HG02763 (cell line): ENCODE measurements at regions not wholly inside any gene's neighbourhood (a gene's known extent, or its start where the extent isn't known, plus 50 kb on each side); places are given as distances from the start of the nearest gene placed in this dataset.
"Not testable (repeated sequence)": the region's sequence is repeated elsewhere in the genome, so short reads cannot be mapped to it uniquely, and the experiment has no call there.

Experiments
- ATAC-seq: cut with Tn5 transposase; IDR thresholded peaks from one replicate; pipeline ENCODE4 v1.9.1; 2021; ENCODE audit warnings: mild to moderate bottlenecking, moderate library complexity; ENCODE audit not compliant: unreplicated experiment

DNA sequence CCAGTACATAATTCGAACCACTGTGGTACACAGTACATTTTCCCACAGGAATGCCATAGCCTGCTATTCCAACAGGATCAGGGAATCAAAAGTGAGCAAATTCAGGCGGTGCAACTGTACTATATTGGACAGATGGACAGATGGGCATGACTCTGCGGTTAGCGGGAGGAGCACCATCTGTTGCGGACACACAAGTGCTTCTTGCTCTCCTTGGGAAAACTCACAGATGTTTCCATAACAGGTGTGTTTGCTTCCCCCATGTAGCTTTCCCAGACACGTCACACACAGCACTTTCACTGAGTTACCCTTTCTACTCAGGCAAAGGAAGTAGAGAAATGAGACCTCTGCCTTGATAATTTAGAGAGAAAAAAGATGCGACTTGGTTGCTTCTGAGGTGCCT, 325.1 kb upstream of the THBS1 start:
- ATAC-seq = no peak

DNA sequence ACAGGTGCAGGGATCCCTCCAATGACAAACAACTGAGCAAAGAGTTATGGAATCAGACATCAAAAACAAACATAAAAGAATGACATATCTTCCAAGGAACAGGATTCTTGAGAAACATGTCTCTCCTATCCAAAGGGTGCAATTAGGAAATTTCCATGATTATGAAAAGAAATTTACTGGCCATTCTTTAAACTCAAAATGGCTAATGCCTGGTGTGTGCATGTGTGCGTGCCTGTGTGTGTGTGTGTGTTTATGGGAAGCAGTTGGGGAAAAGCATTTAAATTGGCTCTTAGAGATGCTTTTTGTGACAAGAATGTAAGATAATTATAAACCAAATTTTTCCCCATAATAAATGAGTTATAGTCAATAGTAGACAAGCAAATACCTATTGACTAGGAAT, 320.5 kb upstream of the THBS1 start:
- no peak for ATAC-seq

DNA sequence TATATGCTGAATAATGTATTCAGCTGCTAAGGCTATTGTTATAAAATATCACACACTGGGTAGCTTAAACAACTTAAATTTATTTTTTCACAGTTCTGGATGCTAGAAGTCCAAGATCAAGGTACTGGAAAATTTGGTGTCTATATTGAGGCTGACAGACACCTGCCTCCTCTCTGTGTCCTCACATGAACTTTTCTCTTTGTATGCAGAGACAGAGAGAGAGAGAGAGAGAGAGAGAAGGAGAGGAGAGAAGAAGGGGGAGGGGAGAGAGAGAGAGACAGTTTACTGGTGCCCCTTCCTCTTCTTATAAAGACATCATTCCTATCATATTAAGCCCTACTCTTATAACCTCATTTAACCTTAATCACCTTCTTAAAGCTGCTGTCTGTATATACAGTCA, 320.1 kb upstream of the THBS1 start:
- ATAC-seq = no peak

DNA sequence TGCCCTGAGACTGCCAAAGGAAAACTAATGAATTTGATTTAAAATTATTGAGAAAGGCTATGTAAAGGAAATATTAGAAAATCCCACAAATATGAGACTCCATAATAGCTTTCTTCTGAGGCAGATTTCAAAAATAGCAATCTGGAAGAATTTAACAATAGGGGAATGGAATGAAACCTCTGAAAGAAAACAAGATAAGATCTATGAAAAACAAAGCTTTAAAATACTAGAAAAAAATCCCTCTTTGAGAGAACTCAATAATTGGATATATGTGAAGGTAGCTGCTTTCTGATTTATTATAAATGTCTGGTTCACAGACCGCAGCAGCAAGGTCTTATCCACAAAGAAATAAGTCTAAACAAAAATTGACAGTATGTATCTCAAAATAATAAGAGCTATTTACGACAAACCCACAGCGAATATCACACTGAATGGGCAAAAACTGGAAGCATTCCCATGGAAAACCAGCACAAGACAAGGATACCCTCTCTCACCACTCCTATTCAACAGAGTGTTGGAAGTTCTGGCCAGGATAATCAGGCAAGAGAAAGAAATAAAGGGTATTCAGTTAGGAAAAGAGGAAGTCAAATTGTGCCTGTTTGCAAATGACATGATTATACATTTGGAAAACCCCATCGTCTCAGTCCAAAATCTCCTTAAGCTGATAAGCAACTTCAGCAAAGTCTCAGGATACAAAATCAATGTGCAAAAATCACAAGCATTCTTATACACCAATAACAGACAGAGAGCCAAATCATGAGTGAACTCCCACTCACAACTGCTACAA, 319.3 kb upstream of the THBS1 start:
- not testable (repeated sequence) for ATAC-seq

DNA sequence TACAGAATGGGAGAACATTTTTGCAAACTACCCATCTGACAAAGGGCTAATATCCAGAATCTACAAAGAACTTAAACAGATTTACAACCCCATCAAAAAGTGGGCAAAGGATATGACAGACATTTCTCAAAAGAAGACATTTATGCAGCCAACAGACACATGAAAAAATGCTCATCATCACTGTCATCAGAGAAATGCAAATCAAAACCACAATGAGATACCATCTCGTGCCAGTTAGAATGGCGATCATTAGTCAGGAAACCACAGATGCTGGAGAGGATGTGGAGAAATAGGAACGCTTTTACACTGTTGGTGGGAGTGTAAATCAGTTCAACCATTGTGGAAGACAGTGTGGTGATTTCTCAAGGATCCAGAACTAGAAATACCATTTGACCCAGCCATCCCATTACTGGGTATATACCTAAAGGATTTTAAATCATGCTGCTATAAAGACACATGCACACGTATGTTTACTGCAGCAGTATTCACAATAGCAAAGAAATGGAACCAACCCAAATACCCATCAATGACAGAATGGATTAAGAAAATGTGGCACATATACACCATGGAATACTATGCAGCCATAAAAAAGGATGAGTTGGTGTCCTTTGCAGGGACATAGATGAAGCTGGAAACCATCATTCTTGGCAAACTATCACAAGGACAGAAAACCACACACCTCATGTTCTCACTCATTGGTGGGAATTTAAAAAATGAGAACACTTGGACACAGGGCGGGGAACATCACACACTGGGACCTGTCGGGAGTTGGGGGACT, 317.7 kb upstream of the THBS1 start:
- not testable (repeated sequence) for ATAC-seq

DNA sequence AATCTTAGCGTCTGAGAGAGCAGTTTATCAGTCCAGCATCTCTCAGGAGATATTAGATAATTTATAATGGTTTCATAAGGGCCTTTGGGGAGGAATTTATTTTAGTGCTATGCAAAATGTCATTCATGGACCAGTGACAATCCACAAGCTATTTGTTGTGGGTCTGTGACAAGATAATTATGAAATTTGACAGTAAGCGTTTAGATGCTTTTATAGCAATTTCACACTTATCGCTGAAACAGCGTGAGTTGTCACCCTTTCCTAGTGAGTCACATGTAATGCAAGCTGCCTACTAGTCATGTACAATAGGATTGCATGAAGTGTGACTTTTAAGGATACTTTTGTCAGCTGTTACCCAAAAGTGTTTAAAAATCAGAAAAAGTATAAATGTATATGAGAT, 315.6 kb upstream of the THBS1 start:
- no peak for ATAC-seq

DNA sequence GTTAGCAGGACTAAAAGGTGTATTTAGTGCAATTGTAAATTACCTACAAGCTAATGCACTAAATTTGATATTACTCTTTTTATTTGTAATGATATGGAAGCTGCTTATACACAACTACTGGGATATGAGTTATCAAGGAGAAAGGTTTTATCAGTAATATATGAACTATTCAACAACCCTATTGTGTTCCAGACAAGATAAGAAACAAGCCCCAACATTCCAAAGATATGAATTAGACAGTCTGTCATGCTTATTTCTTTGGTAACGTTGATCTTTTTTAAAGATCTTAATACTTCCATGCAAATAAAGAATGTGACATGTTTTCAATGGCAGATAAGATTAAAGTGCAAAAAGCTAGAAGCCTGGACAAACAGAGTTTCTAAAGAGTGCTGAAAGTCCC, 314.0 kb upstream of the THBS1 start:
- no peak for ATAC-seq

DNA sequence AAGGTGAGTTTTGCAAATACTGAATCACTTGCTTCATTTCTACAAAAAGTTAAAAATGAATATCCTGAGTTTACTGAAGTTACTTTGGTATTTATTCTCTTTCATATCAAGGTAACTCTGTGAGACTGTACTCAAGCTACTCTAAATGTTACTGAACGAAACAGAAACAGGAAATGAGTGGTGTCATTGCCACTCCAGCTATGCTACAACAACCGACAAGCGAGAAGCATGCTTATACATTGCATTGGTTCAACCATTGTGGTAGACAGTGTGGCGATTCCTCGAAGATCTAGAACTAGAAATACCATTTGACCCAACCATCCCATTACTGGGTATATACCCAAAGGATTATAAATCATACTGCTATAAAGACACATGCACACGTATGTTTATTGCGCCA, 313.2 kb upstream of the THBS1 start:
- ATAC-seq = no peak

DNA sequence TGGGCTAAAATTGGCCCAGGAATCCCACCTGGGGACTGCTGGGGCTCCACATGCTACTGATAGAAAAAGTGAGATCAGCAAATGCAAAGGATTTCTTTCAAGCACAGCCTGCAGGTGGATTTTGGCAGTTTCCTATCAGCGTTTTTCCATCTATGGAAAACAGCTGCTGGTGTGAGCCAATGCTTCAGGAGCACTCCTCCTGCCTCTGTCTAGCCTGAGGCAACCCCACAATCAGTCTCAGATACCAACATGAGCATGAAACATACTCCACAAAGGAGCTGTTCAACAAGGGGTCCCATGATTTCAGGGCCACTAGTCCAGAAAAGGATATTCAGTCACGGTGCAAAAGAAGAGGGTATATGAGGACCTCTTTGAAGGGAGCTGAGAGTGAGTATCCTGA, 311.5 kb upstream of the THBS1 start:
- no peak for ATAC-seq

DNA sequence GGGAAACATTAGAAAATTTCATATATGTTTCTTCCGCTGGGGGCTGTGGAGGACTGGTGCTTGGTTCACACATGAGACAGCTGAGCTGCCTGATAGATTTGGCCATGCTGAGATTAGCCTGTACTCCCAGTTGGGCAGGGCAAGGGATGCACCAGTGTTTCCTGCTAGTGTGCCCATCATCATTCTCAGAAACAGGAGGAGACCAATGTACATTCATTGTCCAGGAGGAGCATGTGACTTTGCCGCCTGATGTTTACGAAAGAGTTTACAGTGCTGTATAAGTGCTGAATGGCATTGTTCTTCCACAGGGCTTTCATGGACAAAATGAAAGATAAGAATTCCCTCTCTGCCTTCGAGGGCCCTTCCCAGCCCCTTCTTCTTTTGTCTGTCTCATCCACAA, 311.1 kb upstream of the THBS1 start:
- no peak for ATAC-seq

DNA sequence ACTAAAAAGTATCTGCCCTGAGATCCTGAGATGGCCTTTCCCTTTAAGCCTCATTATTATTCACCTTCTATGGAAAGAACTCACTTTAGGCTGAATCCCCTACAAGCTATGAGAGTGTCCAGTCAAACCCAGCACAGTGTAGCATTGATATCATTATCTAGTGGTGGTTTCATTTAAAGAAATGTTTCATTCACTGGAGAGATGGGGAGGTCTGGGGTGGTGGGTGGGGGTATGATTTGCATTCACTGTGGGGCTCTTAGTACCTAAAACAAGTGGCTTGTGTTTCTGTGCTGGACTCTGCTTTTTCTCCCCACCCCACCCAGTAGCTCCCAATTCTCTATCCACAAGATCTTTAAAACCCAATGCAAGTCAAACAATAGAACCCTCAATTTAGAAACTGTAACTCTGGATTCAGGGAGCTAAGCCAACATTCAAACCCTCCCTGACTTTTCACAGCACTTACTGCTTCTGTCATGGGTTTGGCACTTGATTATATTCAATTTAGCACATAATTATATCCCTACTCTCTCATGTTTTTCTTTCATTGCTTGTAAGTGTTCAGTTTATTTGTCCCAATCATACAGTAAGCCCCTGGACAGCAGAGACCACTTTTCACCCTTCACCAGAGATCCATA, 310.5 kb upstream of the THBS1 start:
- ATAC-seq = no peak

DNA sequence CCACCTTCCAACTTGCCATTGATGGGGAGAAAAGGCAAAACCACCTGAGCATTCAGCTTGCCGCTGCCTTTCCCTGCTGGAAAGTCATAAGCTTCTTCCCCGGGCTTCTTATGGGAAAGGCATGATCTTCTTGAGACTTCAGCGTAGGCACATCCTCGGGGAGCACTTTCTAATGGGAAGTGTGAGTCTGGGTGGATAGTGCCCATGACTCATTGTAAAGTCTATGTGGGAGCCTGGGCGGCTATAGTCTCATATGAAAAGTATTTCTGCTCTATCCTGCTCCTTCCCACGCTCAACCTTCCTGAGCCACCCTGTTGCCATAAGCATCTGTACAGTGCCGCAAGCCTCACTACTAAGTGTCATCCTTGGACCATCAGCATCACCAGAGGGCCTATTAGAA, 309.9 kb upstream of the THBS1 start:
- ATAC-seq = no peak

DNA sequence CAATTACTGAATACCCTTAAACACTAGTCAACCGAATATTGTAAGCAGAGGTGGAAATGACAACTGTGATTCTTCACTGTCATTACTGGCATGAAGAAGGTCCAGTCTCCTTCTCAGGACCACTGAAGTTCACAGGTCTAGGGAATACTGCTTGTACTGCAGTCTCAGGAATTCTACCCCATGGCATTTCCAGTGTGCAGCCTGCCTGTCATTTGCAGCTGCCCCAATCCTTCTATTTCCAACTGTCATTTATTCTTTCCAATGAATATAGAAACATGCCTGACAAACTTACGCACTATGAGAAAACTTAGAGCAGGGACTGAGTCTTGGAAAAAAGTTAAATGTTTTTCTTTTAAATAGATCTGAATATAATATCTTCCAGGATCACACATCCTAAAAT, 308.0 kb upstream of the THBS1 start:
- no peak for ATAC-seq

DNA sequence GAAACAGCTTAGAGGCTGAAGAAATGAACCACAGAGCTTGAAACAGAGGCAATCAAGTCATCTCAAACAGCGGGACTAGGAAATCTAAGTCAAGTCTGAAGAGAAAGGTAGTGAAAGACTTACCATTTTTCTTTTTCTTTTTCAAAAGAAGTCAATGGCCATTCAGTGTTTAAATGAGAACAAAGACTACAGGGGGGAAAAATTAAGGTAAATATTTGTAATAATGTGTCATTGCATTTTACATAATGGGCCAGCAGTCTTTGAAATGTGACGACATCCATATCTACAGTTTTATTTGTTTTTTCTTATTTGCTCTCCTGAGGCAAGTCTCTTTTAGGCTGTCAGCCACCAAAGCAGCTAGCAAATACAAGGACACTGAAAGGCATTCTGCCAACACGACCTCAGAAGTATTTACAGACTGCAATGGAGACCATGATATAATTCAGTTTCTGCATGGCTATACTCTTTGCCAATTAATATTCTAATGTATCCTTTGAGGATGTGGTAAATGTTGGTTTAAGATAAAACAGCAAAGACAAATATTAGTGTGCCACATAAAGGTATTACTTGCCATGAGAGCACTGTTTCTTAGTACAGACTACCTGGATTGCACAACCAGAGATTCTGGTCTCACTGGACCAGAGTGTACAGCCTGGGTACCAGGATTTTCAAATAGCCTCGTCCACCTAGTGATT, 307.0 kb upstream of the THBS1 start:
- ATAC-seq = no peak

DNA sequence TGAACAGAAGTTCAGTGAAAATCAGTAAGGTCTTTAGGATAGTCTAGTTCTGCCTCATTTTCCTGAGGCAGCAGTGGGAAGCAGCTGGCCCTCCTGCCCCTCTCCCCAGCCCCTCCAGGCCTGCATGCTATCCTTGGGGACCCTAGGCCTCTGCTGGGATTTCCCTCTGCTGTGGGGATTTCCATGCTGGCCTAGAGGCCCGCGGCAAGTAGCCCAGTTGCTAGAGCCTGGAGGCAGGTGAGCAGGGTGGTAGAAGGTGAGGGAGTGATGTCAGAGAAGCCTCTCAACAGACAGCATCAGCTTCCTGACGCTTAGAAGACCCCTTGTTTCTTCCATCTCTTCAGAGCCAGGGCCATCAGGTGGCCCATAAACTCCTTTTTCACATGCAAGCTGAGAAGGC, 305.8 kb upstream of the THBS1 start:
- no peak for ATAC-seq

DNA sequence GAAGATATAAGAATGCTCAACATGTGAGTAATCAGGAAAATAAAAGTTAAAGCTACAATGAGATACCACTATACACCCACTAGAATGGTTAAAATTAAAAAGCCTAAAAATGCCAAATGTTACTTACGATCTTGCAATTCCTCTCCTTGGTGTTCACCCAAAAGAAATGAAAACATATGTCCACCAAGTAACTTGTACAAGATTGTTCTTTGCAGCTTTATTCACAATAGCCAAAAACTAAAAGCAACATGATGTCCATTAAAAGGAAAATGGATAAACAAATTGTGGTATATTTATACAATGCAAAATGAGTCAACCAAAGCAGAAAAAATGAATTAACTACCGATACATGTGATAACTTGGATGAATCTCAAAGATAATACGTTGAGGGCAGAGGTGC, 301.6 kb upstream of the THBS1 start:
- no peak for ATAC-seq

DNA sequence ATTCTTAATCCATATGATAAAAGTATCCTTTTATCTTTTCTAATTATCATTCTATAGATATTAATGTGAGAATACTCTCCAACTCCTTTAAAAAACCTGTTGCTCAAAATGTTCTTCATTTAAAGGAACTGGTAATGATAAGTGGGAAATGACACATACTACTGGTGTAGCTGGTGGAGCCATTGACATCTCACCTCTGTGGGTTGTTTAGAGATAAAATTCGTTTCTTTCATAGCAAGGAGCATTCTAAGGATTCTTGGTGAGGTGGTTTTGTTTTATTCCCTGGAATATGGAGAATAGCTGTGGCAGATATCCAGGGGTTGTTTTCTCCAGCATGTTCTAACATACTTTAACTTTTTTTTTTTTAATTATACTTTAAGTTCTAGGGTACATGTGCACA, 299.8 kb upstream of the THBS1 start:
- ATAC-seq = no peak

DNA sequence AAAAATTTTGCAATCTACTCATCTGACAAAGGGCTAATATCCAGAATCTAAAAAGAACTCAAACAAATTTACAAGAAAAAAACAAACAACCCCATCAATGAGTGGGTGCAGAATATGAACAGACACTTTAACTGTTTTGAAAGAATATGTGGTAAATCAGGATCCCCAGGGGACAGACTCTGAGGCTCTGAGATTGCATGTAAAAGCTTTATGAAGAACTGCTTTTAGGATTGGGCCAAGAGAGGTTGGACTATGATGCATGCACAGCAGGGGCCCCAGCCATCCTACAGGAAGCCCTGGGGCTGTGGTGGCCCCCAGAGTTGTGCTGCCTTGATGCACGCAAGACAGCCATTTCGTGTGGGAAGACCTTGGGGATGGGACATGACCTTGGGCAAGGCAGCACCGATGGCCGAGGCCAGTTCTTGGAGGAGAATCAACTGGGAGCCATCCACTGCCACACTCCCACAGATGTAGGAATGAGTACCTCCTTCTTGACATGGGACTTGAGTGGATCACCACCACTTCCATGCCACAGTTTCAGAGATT, 298.1 kb upstream of the THBS1 start:
- no peak for ATAC-seq

DNA sequence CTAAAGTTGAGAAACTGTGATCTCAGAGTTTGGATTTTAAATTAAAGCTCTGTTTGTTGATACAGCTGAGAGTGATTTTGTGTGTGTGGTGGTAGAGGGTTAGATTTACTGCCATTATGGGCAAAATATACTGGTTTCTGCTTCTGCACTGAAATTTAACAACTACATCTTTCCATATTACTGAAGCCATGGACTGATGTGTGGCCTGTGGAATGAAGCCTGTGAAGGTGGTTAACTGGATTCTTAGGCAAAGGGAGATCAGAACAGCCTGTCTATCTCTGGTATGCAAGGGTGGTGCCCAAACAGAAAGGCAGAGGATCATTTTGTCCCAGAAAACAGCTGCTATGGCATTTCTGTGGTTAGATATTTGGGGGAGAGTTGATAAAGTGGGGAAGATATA, 297.3 kb upstream of the THBS1 start:
- no peak for ATAC-seq

DNA sequence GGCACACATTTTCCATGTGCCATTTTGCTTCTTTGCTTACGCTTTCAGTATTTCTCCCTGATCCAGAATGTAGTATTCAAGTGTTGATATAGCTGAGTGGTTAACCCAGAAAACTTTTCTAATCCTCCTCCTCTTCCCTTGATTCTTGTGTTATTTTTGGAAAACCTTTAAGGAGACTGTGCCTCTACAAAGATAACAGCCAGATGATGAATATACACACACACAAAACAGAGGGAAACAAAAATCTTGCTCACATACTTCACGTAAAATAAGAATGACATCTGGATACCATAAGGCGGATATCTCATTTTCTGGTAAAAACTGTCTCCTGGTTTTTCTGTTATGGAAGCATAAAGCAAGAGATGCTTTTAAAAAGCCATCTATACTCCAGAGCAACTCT, 295.8 kb upstream of the THBS1 start:
- ATAC-seq = no peak

DNA sequence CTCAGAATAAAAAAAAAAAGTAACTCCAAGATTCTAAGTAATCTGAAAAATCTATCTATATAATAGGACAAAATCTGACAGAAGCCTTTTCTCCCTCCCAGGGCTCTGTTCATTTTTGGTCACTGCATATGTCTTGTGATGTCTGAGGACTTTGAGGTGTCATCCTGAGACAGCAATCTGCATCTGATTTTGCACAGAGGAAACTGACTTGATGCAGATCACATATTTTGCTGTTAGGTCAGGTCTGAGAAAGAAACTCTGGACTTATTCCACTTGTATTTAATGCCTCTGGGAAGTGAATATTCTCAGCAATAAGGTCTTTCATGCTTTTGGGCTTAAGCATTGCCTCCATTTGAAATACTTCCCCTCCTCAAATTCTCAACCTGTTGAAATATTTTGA, 295.2 kb upstream of the THBS1 start:
- no peak for ATAC-seq
